ENCODE measurements at regions not wholly inside any gene's neighbourhood (a gene's known extent, or its start where the extent isn't known, plus 50 kb on each side); places are given as distances from the start of the nearest gene placed in this dataset.

GRCh38 chr16:6103561-6103960 lies 1006.0 kb upstream of the EEF2KMT start:
- WGBS (ENCODE audit: low lambda C conversion rate): 0% methylated on average over 2 of the region's 2 CpGs
- H3K27ac ChIP-seq (ENCODE audit: extremely low read length, insufficient read depth, low read length): no peak overlapping the region
- H3K9me3 ChIP-seq (ENCODE audit: low read length): peaks cover 16% of the 10 kb centered on the region
- no peak for DNase-seq (ENCODE audit: low spot score)
- H3K36me3 ChIP-seq (replicated peaks in 1 of 2; ENCODE audit: control insufficient read depth in 1 of 2, insufficient read depth in 2 of 2, low read length in 2 of 2): no peaks in the 10 kb centered on the region
- POLR2A ChIA-PET: no interaction called here
- TF ChIP-seq DBP (CRISPR knock-in tag; IDR thresholded peaks at IDR 0.05; ENCODE audit: not compliant biosample characterization): no peak
- no peak for TF ChIP-seq ZNF225 (CRISPR knock-in tag; IDR thresholded peaks at IDR 0.05)
- TF ChIP-seq ZNF883 (CRISPR knock-in tag; IDR thresholded peaks at IDR 0.05; ENCODE audit: not compliant biosample characterization): no peak
- TF ChIP-seq IKZF5 (CRISPR knock-in tag; IDR thresholded peaks at IDR 0.05): no peak
- TF ChIP-seq ZNF24 (IDR thresholded peaks at IDR 0.05): no peak
- no peak for TF ChIP-seq ZFP1 (CRISPR knock-in tag; IDR thresholded peaks at IDR 0.05)
- no peak for TF ChIP-seq THRA (CRISPR knock-in tag; IDR thresholded peaks at IDR 0.05; ENCODE audit: borderline replicate concordance)
- TF ChIP-seq HMG20B (CRISPR knock-in tag; conservative IDR thresholded peaks at IDR 0.05): no peak
- TF ChIP-seq GLI4 (CRISPR knock-in tag; IDR thresholded peaks at IDR 0.05; ENCODE audit: borderline replicate concordance): no peak
- TF ChIP-seq PHF21A (CRISPR knock-in tag; IDR thresholded peaks at IDR 0.05): no peak
- no peak for TF ChIP-seq ZNF567 (CRISPR knock-in tag; IDR thresholded peaks at IDR 0.05; ENCODE audit: borderline replicate concordance)
- TF ChIP-seq ZNF691 (CRISPR knock-in tag; IDR thresholded peaks at IDR 0.05; ENCODE audit: borderline replicate concordance, low read depth): no peak
- TF ChIP-seq MXD1 (CRISPR knock-in tag; IDR thresholded peaks at IDR 0.05): no peak
- TF ChIP-seq NFKB2 (CRISPR knock-in tag; IDR thresholded peaks at IDR 0.05; ENCODE audit: borderline replicate concordance): no peak
- no peak for ATAC-seq
- CTCF ChIA-PET (ENCODE audit: low intra/inter-chr PET ratio, low total read pairs): no interaction called here
- intact Hi-C loops (cut with micrococcal nuclease; ENCODE audit: unreplicated experiment) (no loop called here), in situ Hi-C loops (cut with HindIII; ENCODE audit: extremely low pct_ligation_motif_present, low pct_unique_long_range_greater_than_20kb) (no loop called here)
- H3K4me2 ChIP-seq (ENCODE audit: low read depth, low read length): no peak overlapping the region
- no peak overlapping the region for H3K9ac ChIP-seq (ENCODE audit: insufficient read depth, low read depth, low read length)
- H3K79me2 ChIP-seq (ENCODE audit: insufficient read depth, low read length): no peaks in the 10 kb centered on the region
- no peaks in the 10 kb centered on the region for H4K20me1 ChIP-seq (ENCODE audit: insufficient read depth, low read length)
- no peaks in the 10 kb centered on the region for H3K27me3 ChIP-seq (ENCODE audit: control insufficient read depth in 1 of 2, insufficient read depth in 2 of 2, low read length in 2 of 2)
- no peak overlapping the region for H2AFZ ChIP-seq (ENCODE audit: low read length)
- no peak overlapping the region for H3K4me3 ChIP-seq (replicated peaks in 1 of 3; ENCODE audit: insufficient read depth in 1 of 3, low read depth in 2 of 3, low read length in 3 of 3)
- no TSS peak for BruUV-seq (replicated peaks)
- no peaks in the 10 kb centered on the region for H3K4me1 ChIP-seq (ENCODE audit: insufficient read depth, low read length)
- no peak for FAIRE-seq

Data from HepG2 (cell line).